Central memory CD8-positive, alpha-beta T cell (primary cell): ENCODE measurements at regions not wholly inside any gene's neighbourhood (a gene's known extent, or its start where the extent isn't known, plus 50 kb on each side); places are given as distances from the start of the nearest gene placed in this dataset.

ENCODE experiments used
- ATAC-seq: fragments of 150-1000 bp; cut with Tn5 transposase; replicated peaks from 2 replicates; pipeline ENCODE4 v1.10.0; 2022; ENCODE audit warnings: mild to moderate bottlenecking, moderate FRiP score, moderate number of reproducible peaks; ENCODE audit not compliant: poor library complexity, severe bottlenecking; ENCODE audit errors: extremely low read depth
- DNase-seq, 2 donors: peaks; one replicate each; pipeline ENCODE4 v3.0.0; 2021; ENCODE audit warnings: low spot score in 2 of 2
- H3K27ac Mint-ChIP-seq: one replicate; pipeline ENCODE4 v1.8.0; 2022; ENCODE audit warnings: low read depth, mild to moderate bottlenecking, moderate library complexity, mixed read lengths
- H3K27me3 Mint-ChIP-seq: one replicate; pipeline ENCODE4 v1.8.0; 2022; ENCODE audit warnings: mixed read lengths
- H3K36me3 Mint-ChIP-seq: one replicate; pipeline ENCODE4 v1.8.0; 2022; ENCODE audit warnings: mild to moderate bottlenecking, moderate library complexity, mixed read lengths; ENCODE audit not compliant: insufficient read depth
- H3K4me1 Mint-ChIP-seq: one replicate; pipeline ENCODE4 v1.8.0; 2022; ENCODE audit warnings: mixed read lengths
- H3K4me3 Mint-ChIP-seq: one replicate; pipeline ENCODE4 v1.8.0; 2022; ENCODE audit warnings: mild to moderate bottlenecking, moderate library complexity, mixed read lengths
- H3K9me3 Mint-ChIP-seq: one replicate; pipeline ENCODE4 v1.8.0; 2022; ENCODE audit warnings: mixed read lengths

DNA sequence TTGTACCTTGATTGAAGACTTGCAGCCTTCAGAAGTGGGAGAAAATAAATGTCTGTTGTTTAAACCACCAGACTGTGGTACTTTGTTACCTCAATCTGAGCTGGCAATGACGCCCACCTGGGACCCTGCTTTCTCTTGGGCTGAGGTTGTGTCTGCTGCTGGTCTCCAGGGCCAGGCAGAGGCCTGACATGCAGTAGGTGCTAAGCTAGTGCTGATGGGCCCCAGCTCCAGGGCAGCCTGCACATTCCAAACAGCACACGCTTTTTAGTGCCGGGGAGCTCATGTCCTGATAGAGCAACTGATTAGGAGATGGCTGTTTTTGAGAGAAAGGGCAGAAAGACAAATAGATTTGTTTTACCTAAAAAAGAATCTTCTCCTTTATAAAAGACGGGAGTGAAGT, 664.0 kb upstream of the HS6ST1 start:
- peaks cover 3% of the 10 kb centered on the region for H3K9me3 Mint-ChIP-seq
- DNase-seq (no peak), ATAC-seq (no peak)
- H3K4me1 Mint-ChIP-seq: no peaks in the 10 kb centered on the region
- no peak overlapping the region for H3K27ac Mint-ChIP-seq
- no peaks in the 10 kb centered on the region for H3K36me3 Mint-ChIP-seq
- no peaks in the 10 kb centered on the region for H3K27me3 Mint-ChIP-seq
- no peak overlapping the region for H3K4me3 Mint-ChIP-seq

DNA sequence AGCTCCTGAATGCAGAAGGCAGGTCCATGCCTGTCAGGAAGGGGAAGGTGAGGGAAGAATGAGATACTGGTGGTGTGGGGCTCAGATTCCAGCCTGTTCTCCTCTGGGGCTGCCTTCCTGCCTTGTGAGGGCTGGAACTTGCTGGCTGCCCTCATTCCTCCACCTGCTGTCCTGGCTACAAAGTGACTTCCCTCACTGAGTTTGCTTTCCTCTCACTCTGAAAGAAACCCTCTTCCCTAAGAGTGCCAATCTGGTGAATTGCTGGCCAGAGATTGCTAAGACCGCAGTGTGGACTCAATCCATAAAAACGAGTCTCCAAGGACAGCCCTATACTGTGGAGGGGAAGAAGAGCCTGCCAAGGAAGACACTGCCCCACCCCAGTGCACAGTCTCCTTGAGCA, 664.4 kb upstream of the HS6ST1 start:
- Mint-ChIP-seq H3K27me3 (no peaks in the 10 kb centered on the region), H3K4me1 (no peaks in the 10 kb centered on the region), H3K4me3 (no peak overlapping the region), H3K36me3 (no peaks in the 10 kb centered on the region), H3K9me3 (no peaks in the 10 kb centered on the region), H3K27ac (no peak overlapping the region)
- DNase-seq (no peak), ATAC-seq (no peak)

DNA sequence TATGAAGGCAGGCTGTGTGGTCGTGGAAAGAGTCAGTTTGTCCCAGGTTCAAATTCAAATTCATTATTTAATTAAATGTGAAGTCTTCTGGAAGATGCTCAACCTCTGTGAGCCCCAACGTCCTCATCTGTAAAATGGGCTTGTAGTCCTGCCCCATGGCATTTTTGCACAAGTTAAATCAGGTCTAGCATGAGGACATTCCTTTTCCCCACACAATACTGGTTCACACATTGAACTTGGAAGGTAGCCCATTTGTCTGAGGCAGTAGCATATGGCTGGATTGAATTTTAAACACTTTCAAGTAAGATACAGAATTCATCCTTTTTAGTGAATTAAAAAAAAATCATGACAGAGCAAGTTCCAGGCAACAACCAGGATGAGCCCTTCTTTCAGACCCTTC, 665.4 kb upstream of the HS6ST1 start:
- H3K27ac Mint-ChIP-seq: no peak overlapping the region
- DNase-seq (no peak), ATAC-seq (no peak)
- H3K36me3 Mint-ChIP-seq: no peaks in the 10 kb centered on the region
- no peak overlapping the region for H3K4me3 Mint-ChIP-seq
- no peaks in the 10 kb centered on the region for H3K9me3 Mint-ChIP-seq
- H3K4me1 Mint-ChIP-seq: no peaks in the 10 kb centered on the region
- H3K27me3 Mint-ChIP-seq: peaks cover 3% of the 10 kb centered on the region

DNA sequence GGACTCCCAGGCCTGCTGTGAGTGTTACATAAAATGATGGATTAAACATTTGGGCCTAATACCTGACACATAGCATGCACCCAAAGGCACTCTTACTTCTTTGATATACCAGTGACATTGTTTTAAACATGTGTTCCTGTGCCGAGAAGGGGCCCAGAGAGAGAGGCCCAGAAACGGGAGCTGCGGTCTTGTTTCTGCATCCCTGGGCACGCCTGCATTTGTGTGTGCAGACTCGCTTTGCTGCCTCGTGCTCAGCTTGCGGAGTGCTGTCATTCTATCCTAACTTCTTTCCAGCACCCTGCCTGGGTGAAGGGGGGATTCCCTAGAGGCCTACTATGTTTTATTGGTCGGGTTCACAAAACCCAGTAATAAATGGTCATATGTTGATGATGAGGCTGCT, 666.2 kb upstream of the HS6ST1 start:
- no peak for DNase-seq
- ATAC-seq: no peak
- no peaks in the 10 kb centered on the region for H3K9me3 Mint-ChIP-seq
- no peaks in the 10 kb centered on the region for H3K4me1 Mint-ChIP-seq
- H3K4me3 Mint-ChIP-seq: no peak overlapping the region
- no peaks in the 10 kb centered on the region for H3K36me3 Mint-ChIP-seq
- no peak overlapping the region for H3K27ac Mint-ChIP-seq
- H3K27me3 Mint-ChIP-seq: peaks cover 11% of the 10 kb centered on the region

DNA sequence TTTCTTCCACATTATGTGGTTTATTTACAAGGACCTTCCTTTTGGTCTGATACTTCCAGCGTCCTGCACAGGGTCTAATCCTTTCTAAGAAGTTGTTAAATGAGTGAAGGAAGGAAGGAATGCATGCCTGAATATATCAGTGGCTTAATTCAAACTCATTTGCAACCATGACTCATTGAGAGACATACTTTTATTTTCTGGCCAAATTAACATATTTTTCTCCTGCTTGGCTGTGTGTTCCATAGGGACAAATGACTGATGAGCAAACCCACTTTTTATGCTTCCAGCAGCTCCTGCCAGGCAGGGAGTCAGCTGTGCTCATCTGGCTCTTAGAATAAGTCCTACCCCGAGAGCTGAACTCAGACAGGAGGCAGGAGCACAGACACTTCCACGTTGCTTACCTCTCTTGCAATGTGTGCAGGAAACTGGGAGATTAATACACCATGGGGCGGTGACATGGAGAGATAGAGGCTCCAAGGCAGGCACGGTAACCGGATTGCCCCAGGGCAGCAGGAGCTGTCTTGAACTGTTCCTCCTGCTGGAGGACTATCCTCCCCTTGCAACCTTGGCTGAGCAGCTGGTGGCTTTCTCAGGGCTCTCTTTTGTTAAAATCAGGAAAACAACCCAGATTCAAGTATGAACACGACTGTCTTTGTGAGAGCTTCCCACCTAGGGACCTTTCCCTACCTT, 667.5 kb upstream of the HS6ST1 start:
- H3K4me1 Mint-ChIP-seq: no peaks in the 10 kb centered on the region
- H3K36me3 Mint-ChIP-seq: no peaks in the 10 kb centered on the region
- no peak overlapping the region for H3K4me3 Mint-ChIP-seq
- H3K9me3 Mint-ChIP-seq: no peaks in the 10 kb centered on the region
- no peak overlapping the region for H3K27ac Mint-ChIP-seq
- H3K27me3 Mint-ChIP-seq: peaks cover 18% of the 10 kb centered on the region
- DNase-seq (no peak), ATAC-seq (no peak)

DNA sequence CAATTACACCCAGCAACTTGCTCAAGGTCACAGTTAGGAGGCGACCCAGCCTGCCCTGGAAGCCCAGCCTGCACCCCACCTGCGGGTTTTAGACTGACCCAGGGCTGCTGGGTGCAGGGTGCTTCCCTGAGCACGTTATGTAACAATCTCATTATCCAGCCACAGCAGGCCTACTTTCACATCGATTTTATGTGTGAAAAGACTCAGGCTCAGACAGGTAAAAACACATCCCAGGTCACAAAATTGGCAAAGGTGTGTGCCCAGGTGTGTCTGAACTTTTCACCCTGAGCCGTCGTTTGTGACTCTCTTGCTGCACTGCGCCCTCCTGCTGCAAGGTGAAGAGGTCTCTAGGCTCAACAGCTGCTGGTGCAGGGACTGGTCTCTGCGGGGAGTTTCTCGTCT, 668.2 kb upstream of the HS6ST1 start:
- peaks cover 18% of the 10 kb centered on the region for H3K27me3 Mint-ChIP-seq
- H3K4me1 Mint-ChIP-seq: no peaks in the 10 kb centered on the region
- ATAC-seq (no peak), DNase-seq (no peak)
- H3K9me3 Mint-ChIP-seq: no peaks in the 10 kb centered on the region
- no peak overlapping the region for H3K27ac Mint-ChIP-seq
- no peaks in the 10 kb centered on the region for H3K36me3 Mint-ChIP-seq
- no peak overlapping the region for H3K4me3 Mint-ChIP-seq

DNA sequence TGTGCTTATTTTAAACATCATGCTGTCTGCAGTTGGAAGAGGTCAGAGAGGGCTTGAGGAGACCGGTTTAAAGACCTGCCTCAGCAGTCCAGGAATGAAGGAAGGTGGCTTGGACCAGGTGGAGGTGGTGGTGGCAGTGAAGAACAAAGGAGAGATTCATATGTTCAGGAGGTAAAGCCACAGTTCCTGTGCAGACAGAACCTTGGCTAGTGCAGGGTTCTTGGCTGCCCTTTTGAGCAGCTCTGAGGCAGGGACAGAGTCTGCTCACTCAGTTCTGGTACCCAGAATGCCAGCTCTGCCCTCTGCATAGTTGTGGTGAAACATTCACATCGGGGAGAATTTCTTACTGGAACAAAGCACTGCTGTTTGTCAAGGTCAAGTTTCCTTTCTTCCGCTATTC, 669.7 kb upstream of the HS6ST1 start:
- no peak overlapping the region for H3K27ac Mint-ChIP-seq
- DNase-seq (no peak), ATAC-seq (no peak)
- peaks cover 18% of the 10 kb centered on the region for H3K27me3 Mint-ChIP-seq
- H3K4me3 Mint-ChIP-seq: no peak overlapping the region
- no peaks in the 10 kb centered on the region for H3K4me1 Mint-ChIP-seq
- H3K9me3 Mint-ChIP-seq: no peaks in the 10 kb centered on the region
- no peaks in the 10 kb centered on the region for H3K36me3 Mint-ChIP-seq

DNA sequence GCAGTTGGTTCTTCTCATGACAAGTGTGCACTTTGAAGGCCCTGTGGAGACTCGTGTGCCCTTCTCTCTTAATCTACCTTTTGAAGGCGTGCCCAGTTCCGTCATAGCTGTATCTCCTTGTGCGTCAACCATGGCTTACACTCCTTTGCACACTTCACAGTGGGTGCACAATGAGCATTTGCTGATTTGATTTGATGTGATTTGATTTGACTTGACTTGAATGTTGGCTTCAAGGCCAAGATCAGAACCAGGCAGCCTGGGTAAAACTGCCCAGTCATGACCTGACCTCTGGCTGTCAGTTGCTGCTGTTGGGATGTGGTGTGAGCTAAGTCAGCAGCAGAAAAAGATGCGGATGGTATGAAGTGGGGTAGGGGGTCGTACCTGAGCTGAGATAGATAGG, 670.3 kb upstream of the HS6ST1 start:
- H3K4me3 Mint-ChIP-seq: no peak overlapping the region
- H3K27ac Mint-ChIP-seq: no peak overlapping the region
- H3K36me3 Mint-ChIP-seq: no peaks in the 10 kb centered on the region
- peaks cover 18% of the 10 kb centered on the region for H3K27me3 Mint-ChIP-seq
- ATAC-seq (no peak), DNase-seq (no peak)
- no peaks in the 10 kb centered on the region for H3K9me3 Mint-ChIP-seq
- no peaks in the 10 kb centered on the region for H3K4me1 Mint-ChIP-seq

DNA sequence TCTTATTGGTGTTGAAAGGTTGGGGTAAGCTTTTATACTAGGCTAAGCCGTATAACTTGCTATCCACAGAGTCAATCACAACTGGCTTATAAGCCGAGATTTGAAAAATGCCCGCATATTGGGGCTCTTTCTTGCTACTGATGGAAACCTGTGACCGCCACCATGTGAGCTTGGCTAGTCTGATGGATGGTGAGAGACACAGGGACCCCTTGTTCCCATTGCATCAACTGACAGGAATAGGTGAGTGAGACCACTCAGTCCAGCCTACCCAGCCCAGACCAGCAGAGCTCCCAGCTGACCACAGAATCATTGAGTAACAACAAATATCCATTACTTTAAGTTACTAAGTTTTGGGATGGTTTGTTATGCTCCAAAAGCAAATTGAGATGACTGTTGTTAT, 676.4 kb upstream of the HS6ST1 start:
- no peak for ATAC-seq
- Mint-ChIP-seq H3K4me1 (no peaks in the 10 kb centered on the region), H3K36me3 (no peaks in the 10 kb centered on the region), H3K27me3 (peaks cover 5% of the 10 kb centered on the region), H3K9me3 (no peaks in the 10 kb centered on the region), H3K27ac (no peak overlapping the region), H3K4me3 (no peak overlapping the region)
- DNase-seq: no peak

DNA sequence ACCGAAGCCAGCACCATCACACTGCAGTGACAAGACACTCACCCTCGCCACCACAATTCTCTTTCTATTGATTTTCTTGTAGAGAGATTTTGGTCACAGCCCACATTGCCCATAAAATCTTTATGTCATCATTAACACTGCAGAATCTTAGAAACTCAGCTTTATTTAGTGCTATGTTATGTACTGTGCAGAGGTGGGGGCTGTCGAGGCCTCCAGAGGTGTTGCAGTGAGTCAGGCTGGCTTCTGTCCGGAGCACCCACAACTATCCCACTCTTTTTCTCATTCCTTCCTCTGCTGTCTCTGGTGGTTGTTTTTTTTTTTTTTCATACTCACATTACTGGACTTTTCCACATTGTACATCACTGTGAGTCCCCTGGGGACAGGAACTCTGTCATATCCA, 677.4 kb upstream of the HS6ST1 start:
- Mint-ChIP-seq H3K9me3 (no peaks in the 10 kb centered on the region), H3K27me3 (no peaks in the 10 kb centered on the region), H3K27ac (no peak overlapping the region), H3K36me3 (no peaks in the 10 kb centered on the region), H3K4me1 (no peaks in the 10 kb centered on the region), H3K4me3 (no peak overlapping the region)
- ATAC-seq (no peak), DNase-seq (no peak)

DNA sequence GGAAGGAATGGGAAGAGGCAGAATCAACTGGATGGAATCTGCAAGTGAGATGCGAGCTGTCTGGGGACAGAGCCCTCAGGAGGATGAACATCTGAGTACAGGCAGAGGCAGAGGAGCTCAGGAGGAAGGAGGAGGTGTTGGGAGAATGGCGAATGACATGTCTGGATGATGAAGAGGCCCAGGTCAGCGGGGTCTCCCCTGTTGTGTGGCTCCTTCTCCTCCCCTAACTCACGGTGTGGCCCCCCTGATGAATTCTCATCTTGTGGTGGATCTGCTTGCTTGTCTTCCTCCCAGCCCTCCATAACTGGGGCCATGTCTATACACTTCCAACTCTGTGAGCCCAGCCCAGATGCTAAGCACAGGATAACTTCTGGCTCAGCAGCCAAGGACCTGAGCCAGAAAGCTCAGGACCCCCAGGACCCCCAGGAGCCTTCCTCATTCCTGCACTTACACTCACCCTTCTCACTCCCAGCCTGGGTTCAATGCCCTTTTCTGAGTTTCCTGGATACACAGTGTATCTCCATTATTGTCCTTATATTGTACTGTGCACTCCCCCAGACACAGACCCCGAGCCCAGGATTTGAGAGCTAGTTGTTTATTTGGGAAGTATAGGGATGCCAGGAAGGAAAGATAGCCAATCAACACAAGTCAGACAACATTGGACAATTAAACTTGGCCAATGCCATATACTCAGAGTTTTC, 678.6 kb upstream of the HS6ST1 start:
- H3K27me3 Mint-ChIP-seq: no peaks in the 10 kb centered on the region
- no peaks in the 10 kb centered on the region for H3K4me1 Mint-ChIP-seq
- no peak for ATAC-seq
- no peak overlapping the region for H3K27ac Mint-ChIP-seq
- H3K9me3 Mint-ChIP-seq: no peaks in the 10 kb centered on the region
- H3K4me3 Mint-ChIP-seq: no peak overlapping the region
- no peak for DNase-seq
- no peaks in the 10 kb centered on the region for H3K36me3 Mint-ChIP-seq

DNA sequence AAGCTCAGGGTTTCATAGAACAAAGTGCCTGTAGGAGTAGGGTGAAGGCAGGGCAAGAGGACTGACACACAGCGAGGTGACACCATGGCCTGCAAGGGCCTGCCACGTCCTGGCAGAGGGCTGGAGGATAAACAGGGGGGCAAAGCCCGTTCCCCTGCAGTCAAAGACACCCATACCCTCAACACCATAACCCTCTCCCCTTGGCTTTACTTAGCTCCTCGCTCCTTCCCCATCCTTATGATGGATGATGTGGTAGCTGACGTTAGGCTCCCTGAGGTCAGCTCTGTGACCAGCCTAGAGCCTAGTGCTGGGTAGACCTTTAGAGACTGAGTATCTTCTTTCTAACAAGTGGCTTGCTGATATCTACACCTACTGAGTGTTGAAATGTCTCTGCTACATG, 683.3 kb upstream of the HS6ST1 start:
- no peak overlapping the region for H3K27ac Mint-ChIP-seq
- H3K9me3 Mint-ChIP-seq: no peaks in the 10 kb centered on the region
- no peak for ATAC-seq
- peak in 1 of 2 donors; percentile 6 for DNase-seq
- H3K27me3 Mint-ChIP-seq: no peaks in the 10 kb centered on the region
- no peaks in the 10 kb centered on the region for H3K4me1 Mint-ChIP-seq
- H3K4me3 Mint-ChIP-seq: no peak overlapping the region
- H3K36me3 Mint-ChIP-seq: peaks cover 2% of the 10 kb centered on the region

DNA sequence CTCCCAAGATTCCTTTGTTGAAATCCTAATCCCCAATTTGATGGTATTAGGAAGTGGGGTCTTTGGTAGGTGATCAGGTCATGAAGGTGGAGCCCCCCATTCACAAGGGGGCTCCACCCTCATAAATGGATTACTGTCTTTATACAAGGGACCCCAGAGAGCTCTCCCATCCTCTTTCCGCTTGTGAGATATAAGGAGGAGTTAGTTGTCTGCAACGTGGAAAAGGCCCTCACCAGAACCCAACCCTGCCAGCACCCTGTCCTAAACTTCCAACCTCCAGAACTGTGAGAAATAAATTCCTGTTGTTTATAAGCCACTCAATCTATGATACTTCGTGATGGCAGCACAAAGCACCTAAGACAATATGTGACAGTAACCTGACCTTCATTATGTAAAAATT, 684.1 kb upstream of the HS6ST1 start:
- Mint-ChIP-seq H3K27ac (no peak overlapping the region), H3K36me3 (peaks cover 2% of the 10 kb centered on the region), H3K4me1 (no peaks in the 10 kb centered on the region), H3K4me3 (no peak overlapping the region), H3K27me3 (no peaks in the 10 kb centered on the region), H3K9me3 (no peaks in the 10 kb centered on the region)
- no peak for ATAC-seq
- no peak for DNase-seq
